ENCODE measurements at regions not wholly inside any gene's neighbourhood (a gene's known extent, or its start where the extent isn't known, plus 50 kb on each side); places are given as distances from the start of the nearest gene placed in this dataset.
"Not testable (repeated sequence)": the region's sequence is repeated elsewhere in the genome, so short reads cannot be mapped to it uniquely, and the experiment has no call there.

GRCh38 chr21:6483645-6484044 is 4037.7 kb upstream of the TPTE start:
- not testable (repeated sequence) for H2BK5ac ChIP-seq (ENCODE audit: low read length); H3K14ac ChIP-seq (ENCODE audit: low read length); H3K4ac ChIP-seq (ENCODE audit: low read length); H3K4me2 ChIP-seq (ENCODE audit: insufficient read depth, low read length, poor library complexity, severe bottlenecking); H2AFZ ChIP-seq (ENCODE audit: low read length); H2BK15ac ChIP-seq (ENCODE audit: low read length); H2AK5ac ChIP-seq (ENCODE audit: low read depth, low read length); H3K27me3 ChIP-seq (ENCODE audit: control insufficient read depth in 3 of 3, insufficient read depth in 3 of 3, low read depth in 1 of 3, low read length in 3 of 3); H4K91ac ChIP-seq (ENCODE audit: low read depth, low read length, poor library complexity); H3K27ac ChIP-seq (replicated peaks; ENCODE audit: low read length); H3K36me3 ChIP-seq (replicated peaks in 1 of 2; ENCODE audit: control insufficient read depth in 2 of 2, insufficient read depth in 2 of 2, low read length in 2 of 2); H3K9me3 ChIP-seq (replicated peaks in 1 of 2; ENCODE audit: control insufficient read depth in 2 of 2, insufficient read depth in 1 of 2, low read depth in 1 of 2, low read length in 2 of 2); H3K23ac ChIP-seq (ENCODE audit: low read depth, low read length, poor library complexity); H3K4me1 ChIP-seq (ENCODE audit: control insufficient read depth in 2 of 2, insufficient read depth in 1 of 2, low read depth in 1 of 2, low read length in 2 of 2); H3K9ac ChIP-seq (ENCODE audit: low read depth, low read length, poor library complexity); H3K4me3 ChIP-seq (ENCODE audit: low read length in 2 of 2); H4K8ac ChIP-seq (ENCODE audit: low read depth, low read length); H2BK12ac ChIP-seq (ENCODE audit: low read length); H3K18ac ChIP-seq (ENCODE audit: low read length); DNase-seq (ENCODE audit: low spot score); H2BK120ac ChIP-seq (ENCODE audit: low read depth, low read length); H3K79me1 ChIP-seq (ENCODE audit: low read depth, low read length)
- WGBS, 2 donors (ENCODE audit: extremely low coverage in 2 of 2, insufficient read length in 2 of 2, insufficient replicate concordance in 1 of 2) = no CpG with 5 or more reads among the region's 4 CpGs

GRCh38 chr21:6486821-6487220 is 4034.6 kb upstream of the TPTE start:
- not testable (repeated sequence) for H2BK15ac ChIP-seq (ENCODE audit: low read length); H3K27ac ChIP-seq (replicated peaks; ENCODE audit: low read length); DNase-seq (ENCODE audit: low spot score); H3K36me3 ChIP-seq (replicated peaks in 1 of 2; ENCODE audit: control insufficient read depth in 2 of 2, insufficient read depth in 2 of 2, low read length in 2 of 2); H3K9me3 ChIP-seq (replicated peaks in 1 of 2; ENCODE audit: control insufficient read depth in 2 of 2, insufficient read depth in 1 of 2, low read depth in 1 of 2, low read length in 2 of 2); H3K4ac ChIP-seq (ENCODE audit: low read length); H3K23ac ChIP-seq (ENCODE audit: low read depth, low read length, poor library complexity); H2BK12ac ChIP-seq (ENCODE audit: low read length); H2AFZ ChIP-seq (ENCODE audit: low read length); H3K27me3 ChIP-seq (ENCODE audit: control insufficient read depth in 3 of 3, insufficient read depth in 3 of 3, low read depth in 1 of 3, low read length in 3 of 3); H2AK5ac ChIP-seq (ENCODE audit: low read depth, low read length); H4K91ac ChIP-seq (ENCODE audit: low read depth, low read length, poor library complexity); H3K4me2 ChIP-seq (ENCODE audit: insufficient read depth, low read length, poor library complexity, severe bottlenecking); H4K8ac ChIP-seq (ENCODE audit: low read depth, low read length); H3K18ac ChIP-seq (ENCODE audit: low read length); H3K4me1 ChIP-seq (ENCODE audit: control insufficient read depth in 2 of 2, insufficient read depth in 1 of 2, low read depth in 1 of 2, low read length in 2 of 2); H3K14ac ChIP-seq (ENCODE audit: low read length); H2BK120ac ChIP-seq (ENCODE audit: low read depth, low read length); H3K4me3 ChIP-seq (ENCODE audit: low read length in 2 of 2); H2BK5ac ChIP-seq (ENCODE audit: low read length); H3K9ac ChIP-seq (ENCODE audit: low read depth, low read length, poor library complexity); H3K79me1 ChIP-seq (ENCODE audit: low read depth, low read length)
- WGBS, 2 donors (ENCODE audit: extremely low coverage in 2 of 2, insufficient read length in 2 of 2, insufficient replicate concordance in 1 of 2) = no CpG with 5 or more reads among the region's 26 CpGs

GRCh38 chr21:6492691-6493090 is 4028.7 kb upstream of the TPTE start:
- not testable (repeated sequence) for H2AFZ ChIP-seq (ENCODE audit: low read length); H2BK120ac ChIP-seq (ENCODE audit: low read depth, low read length); H3K4me1 ChIP-seq (ENCODE audit: control insufficient read depth in 2 of 2, insufficient read depth in 1 of 2, low read depth in 1 of 2, low read length in 2 of 2); DNase-seq (ENCODE audit: low spot score); H3K79me1 ChIP-seq (ENCODE audit: low read depth, low read length); H2BK15ac ChIP-seq (ENCODE audit: low read length); H3K27ac ChIP-seq (replicated peaks; ENCODE audit: low read length); H3K18ac ChIP-seq (ENCODE audit: low read length); H3K9ac ChIP-seq (ENCODE audit: low read depth, low read length, poor library complexity); H4K8ac ChIP-seq (ENCODE audit: low read depth, low read length); H2AK5ac ChIP-seq (ENCODE audit: low read depth, low read length); H4K91ac ChIP-seq (ENCODE audit: low read depth, low read length, poor library complexity); H3K4me3 ChIP-seq (ENCODE audit: low read length in 2 of 2); H3K36me3 ChIP-seq (replicated peaks in 1 of 2; ENCODE audit: control insufficient read depth in 2 of 2, insufficient read depth in 2 of 2, low read length in 2 of 2); H3K14ac ChIP-seq (ENCODE audit: low read length); H3K9me3 ChIP-seq (replicated peaks in 1 of 2; ENCODE audit: control insufficient read depth in 2 of 2, insufficient read depth in 1 of 2, low read depth in 1 of 2, low read length in 2 of 2); H3K4ac ChIP-seq (ENCODE audit: low read length); H3K27me3 ChIP-seq (ENCODE audit: control insufficient read depth in 3 of 3, insufficient read depth in 3 of 3, low read depth in 1 of 3, low read length in 3 of 3); H2BK12ac ChIP-seq (ENCODE audit: low read length); H2BK5ac ChIP-seq (ENCODE audit: low read length); H3K4me2 ChIP-seq (ENCODE audit: insufficient read depth, low read length, poor library complexity, severe bottlenecking); H3K23ac ChIP-seq (ENCODE audit: low read depth, low read length, poor library complexity)
- WGBS, 2 donors (ENCODE audit: extremely low coverage in 2 of 2, insufficient read length in 2 of 2, insufficient replicate concordance in 1 of 2) = no CpG with 5 or more reads among the region's 8 CpGs

GRCh38 chr21:6493957-6494356 is 4027.4 kb upstream of the TPTE start:
- H3K27ac ChIP-seq (replicated peaks; ENCODE audit: low read length); H3K79me1 ChIP-seq (ENCODE audit: low read depth, low read length); H3K4me1 ChIP-seq (ENCODE audit: control insufficient read depth in 2 of 2, insufficient read depth in 1 of 2, low read depth in 1 of 2, low read length in 2 of 2); H2BK5ac ChIP-seq (ENCODE audit: low read length); H3K23ac ChIP-seq (ENCODE audit: low read depth, low read length, poor library complexity); H3K4me3 ChIP-seq (ENCODE audit: low read length in 2 of 2); H3K9ac ChIP-seq (ENCODE audit: low read depth, low read length, poor library complexity); H2AFZ ChIP-seq (ENCODE audit: low read length); H2AK5ac ChIP-seq (ENCODE audit: low read depth, low read length); H3K36me3 ChIP-seq (replicated peaks in 1 of 2; ENCODE audit: control insufficient read depth in 2 of 2, insufficient read depth in 2 of 2, low read length in 2 of 2); H4K91ac ChIP-seq (ENCODE audit: low read depth, low read length, poor library complexity); H2BK12ac ChIP-seq (ENCODE audit: low read length); H3K4ac ChIP-seq (ENCODE audit: low read length); DNase-seq (ENCODE audit: low spot score); H2BK15ac ChIP-seq (ENCODE audit: low read length); H2BK120ac ChIP-seq (ENCODE audit: low read depth, low read length); H3K18ac ChIP-seq (ENCODE audit: low read length); H3K14ac ChIP-seq (ENCODE audit: low read length); H4K8ac ChIP-seq (ENCODE audit: low read depth, low read length); H3K27me3 ChIP-seq (ENCODE audit: control insufficient read depth in 3 of 3, insufficient read depth in 3 of 3, low read depth in 1 of 3, low read length in 3 of 3); H3K9me3 ChIP-seq (replicated peaks in 1 of 2; ENCODE audit: control insufficient read depth in 2 of 2, insufficient read depth in 1 of 2, low read depth in 1 of 2, low read length in 2 of 2); H3K4me2 ChIP-seq (ENCODE audit: insufficient read depth, low read length, poor library complexity, severe bottlenecking): not testable (repeated sequence)
- WGBS, 2 donors (ENCODE audit: extremely low coverage in 2 of 2, insufficient read length in 2 of 2, insufficient replicate concordance in 1 of 2) = no CpG with 5 or more reads among the region's 4 CpGs
